Epithelial cell of proximal tubule (primary cell): ENCODE measurements at regions not wholly inside any gene's neighbourhood (a gene's known extent, or its start where the extent isn't known, plus 50 kb on each side); places are given as distances from the start of the nearest gene placed in this dataset.
"Not testable (repeated sequence)": the region's sequence is repeated elsewhere in the genome, so short reads cannot be mapped to it uniquely, and the experiment has no call there.

Experiments used
- DNase-seq: peaks from one replicate; pipeline ENCODE4 v3.0.0-alpha.2; 2011; ENCODE audit warnings: low read depth
- H3K4me3 ChIP-seq: 2 replicates; pipeline ENCODE4 v1.5.1; 2011; ENCODE audit warnings: low read depth, mild to moderate bottlenecking, low read length
- CTCF ChIP-seq: conservative IDR thresholded peaks from 2 replicates; pipeline ENCODE4 v1.5.1; 2012; ENCODE audit warnings: low read depth, mild to moderate bottlenecking, low read length

GRCh38 chr7:84720456-84721097, 466.3 kb downstream of the SEMA3D start:
- DNase-seq: no peak
- no peak overlapping the region for H3K4me3 ChIP-seq

GRCh38 chr7:84714765-84715164, 472.1 kb downstream of the SEMA3D start:
- no peak for DNase-seq
- no peak for TF ChIP-seq CTCF
- no peak overlapping the region for H3K4me3 ChIP-seq

More at GRCh38 chr7:84720456-84721097, 466.3 kb downstream of the SEMA3D start:
- TF ChIP-seq CTCF: no peak

- no peak overlapping the region for H3K4me3 ChIP-seq
- no peak for TF ChIP-seq CTCF
- no peak for DNase-seq
Observed at GRCh38 chr7:84712374-84713121, 474.3 kb downstream of the SEMA3D start.

- DNase-seq, H3K4me3 ChIP-seq: not testable (repeated sequence)
Observed at GRCh38 chr7:84710538-84710937, 476.3 kb downstream of the SEMA3D start.

GRCh38 chr7:84705706-84706105, 481.1 kb downstream of the SEMA3D start:
- DNase-seq: no peak
- H3K4me3 ChIP-seq: no peak overlapping the region
- TF ChIP-seq CTCF: no peak

GRCh38 chr7:84705079-84705478, 481.8 kb downstream of the SEMA3D start:
- no peak overlapping the region for H3K4me3 ChIP-seq
- no peak for DNase-seq
- no peak for TF ChIP-seq CTCF

- H3K4me3 ChIP-seq: no peak overlapping the region
- TF ChIP-seq CTCF: no peak
- DNase-seq: no peak
Observed at GRCh38 chr7:84704380-84704779, 482.5 kb downstream of the SEMA3D start.
